ENCODE measurements at regions not wholly inside any gene's neighbourhood (a gene's known extent, or its start where the extent isn't known, plus 50 kb on each side); places are given as distances from the start of the nearest gene placed in this dataset.

DNA sequence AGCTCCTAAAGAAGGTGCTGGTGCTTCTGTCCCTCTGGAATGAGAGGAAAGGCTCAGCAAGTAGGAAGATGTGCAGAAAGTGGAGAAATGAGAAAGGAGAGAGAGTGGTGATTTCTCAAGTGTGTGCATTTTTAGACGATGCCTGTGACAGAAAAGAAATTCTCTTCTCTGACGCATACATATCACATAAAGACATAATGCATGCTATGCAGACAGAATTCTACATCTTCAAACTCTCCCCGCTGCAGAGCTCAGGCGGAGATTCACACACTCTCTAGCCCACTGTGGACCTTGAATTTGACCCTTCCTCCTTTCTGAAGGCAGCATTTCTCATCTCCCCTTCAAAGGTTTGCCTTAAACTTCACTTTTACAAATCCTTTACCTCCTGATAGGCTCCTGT, 52.0 kb upstream of the CAMK1G start:
- TF ChIP-seq CTCF (IDR thresholded peaks at IDR 0.05; ENCODE audit: borderline replicate concordance, extremely low read depth, low read length, poor library complexity, severe bottlenecking) (no peak), EZH2 (IDR thresholded peaks at IDR 0.05; ENCODE audit: borderline replicate concordance, low read depth, low read length, severe bottlenecking) (no peak)

Data from DND-41 (cell line).